ENCODE measurements at regions not wholly inside any gene's neighbourhood (a gene's known extent, or its start where the extent isn't known, plus 50 kb on each side); places are given as distances from the start of the nearest gene placed in this dataset.

DNA sequence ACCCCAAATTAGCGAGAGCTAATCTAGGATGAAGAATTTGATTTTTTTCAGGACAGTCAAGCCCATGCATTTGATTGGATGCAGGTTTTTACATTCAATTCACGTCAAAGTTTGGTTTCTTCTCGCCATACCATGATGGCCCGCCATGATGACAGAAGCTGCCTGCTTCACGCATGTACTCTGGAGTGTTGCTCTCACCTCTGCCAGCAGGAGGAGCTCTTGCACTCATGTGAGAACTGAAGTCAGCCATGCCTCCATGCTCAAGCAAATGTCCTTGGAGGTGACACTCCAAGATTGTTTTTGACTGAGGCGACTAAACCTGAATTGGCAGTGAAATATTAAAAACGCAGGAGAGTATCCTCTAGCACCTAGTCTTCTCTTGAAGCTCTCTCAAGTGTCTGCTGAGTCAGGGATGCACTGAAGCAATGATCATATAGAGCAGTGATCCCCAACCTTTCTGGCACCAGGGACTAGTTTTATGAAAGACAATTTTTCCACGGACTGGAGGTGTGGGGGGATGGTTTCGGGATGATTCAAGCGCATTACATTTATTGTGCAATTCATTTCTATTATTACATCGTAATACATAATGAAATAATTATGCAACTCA is 120.9 kb downstream of the SAMMSON start:
- DNase-seq, result peak; percentile 83

DNA sequence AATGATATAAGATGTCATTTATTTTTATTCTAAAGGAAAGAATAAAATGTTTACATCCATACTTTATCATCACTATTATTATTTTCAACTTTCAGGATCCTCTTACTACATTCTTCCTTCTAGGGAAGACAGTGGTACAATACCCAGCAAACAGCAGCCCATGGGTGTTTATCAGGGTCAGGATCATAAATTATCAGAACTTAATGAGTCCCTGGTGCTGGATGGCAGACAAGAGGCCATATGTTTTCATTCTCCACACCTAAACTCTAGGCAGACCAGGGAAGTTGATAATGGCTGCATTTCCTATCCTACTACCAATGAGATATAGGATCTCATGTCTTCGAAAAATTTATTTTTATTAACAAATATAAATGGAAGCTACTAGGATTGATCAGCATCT is 127.7 kb downstream of the SAMMSON start:
- DNase-seq, result no peak

DNA sequence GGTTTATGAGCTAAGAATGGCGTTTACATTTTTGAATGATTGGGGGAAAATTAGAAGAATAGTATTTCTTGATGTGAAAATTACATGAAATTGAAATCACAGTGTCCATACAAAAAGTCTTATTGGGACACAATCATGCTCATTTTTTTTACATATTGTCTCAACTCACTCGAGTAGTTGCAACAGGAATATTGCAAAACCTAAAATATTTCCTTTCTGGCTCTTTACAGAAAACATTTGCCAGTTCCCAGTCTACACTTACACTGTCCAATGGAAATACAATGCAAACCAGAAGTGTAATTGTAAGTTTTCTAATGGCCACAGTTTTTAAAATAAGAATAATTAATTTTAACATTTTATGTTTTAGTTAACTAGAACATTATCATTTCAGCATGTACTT is 137.8 kb downstream of the SAMMSON start:
- DNase-seq, result no peak

DNA sequence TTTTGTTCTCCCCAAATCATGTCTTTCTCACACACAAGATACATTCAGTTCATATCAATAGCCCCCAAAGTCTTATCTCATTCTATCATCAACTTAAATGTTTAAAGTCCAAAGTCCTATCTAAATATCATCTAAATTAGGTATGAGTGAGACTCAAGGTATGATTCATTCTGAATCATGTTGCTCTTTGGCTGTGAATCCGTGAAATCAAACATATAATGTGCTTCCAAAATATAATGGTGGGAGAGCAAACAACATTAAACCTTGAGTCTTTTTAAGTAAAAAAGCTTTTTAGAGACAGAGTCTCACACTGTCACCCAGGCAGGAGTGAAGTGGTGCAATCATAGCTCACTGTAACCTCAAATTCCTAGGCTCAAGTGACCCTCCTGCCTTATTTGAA is 139.1 kb downstream of the SAMMSON start:
- DNase-seq, result no peak
